ENCODE measurements at regions not wholly inside any gene's neighbourhood (a gene's known extent, or its start where the extent isn't known, plus 50 kb on each side); places are given as distances from the start of the nearest gene placed in this dataset.

DNA sequence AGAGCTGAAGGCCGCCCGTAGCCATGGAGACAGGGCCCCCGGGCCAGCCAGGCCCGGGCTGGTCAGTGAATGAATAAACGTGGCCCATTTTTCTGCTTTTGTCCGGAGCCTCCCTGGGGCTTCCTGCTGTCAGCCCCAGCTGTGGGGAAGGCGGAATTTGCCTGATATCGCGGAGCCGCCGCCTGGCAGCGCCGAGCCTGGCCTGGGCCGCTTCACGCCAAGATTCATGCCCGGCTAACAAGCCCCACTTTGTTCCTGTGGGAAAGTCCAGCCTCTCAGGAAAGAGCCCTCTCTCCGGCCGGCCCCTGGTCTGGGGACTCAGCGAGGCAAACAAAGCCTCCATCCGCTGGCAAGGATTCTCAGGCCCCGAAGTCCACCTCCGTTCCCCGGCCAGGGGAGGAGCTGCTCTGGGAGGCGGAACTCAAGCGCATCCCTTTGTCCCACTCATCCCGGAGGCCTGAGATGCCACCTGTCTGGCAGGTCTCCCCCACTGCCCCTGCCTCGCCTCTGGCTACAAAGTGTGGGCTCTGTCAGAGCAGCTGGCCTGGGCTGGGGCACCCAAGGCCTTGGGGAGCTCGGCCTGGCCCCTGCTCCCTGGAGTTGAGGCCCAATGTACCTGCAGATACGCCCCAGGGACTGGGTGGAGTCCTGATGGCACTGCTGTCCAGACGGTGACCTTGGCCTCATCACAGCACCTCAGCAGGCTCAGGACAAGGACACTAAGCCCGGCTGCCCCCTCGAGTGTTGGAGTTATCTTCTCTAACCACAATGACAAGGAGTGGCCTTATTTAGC lies 51.6 kb upstream of the SLC6A11 start:
- H3K27ac Mint-ChIP-seq, result no peak overlapping the region
- H3K9me3 Mint-ChIP-seq, result no peaks in the 10 kb centered on the region
- H3K4me1 Mint-ChIP-seq, result no peaks in the 10 kb centered on the region
- peaks cover 21% of the 10 kb centered on the region for H3K27me3 Mint-ChIP-seq
- H3K4me3 Mint-ChIP-seq, result no peak overlapping the region
- DNase-seq, result no peak
- ATAC-seq, result no peak
- H3K36me3 Mint-ChIP-seq (ENCODE audit: low read depth), result no peaks in the 10 kb centered on the region

DNA sequence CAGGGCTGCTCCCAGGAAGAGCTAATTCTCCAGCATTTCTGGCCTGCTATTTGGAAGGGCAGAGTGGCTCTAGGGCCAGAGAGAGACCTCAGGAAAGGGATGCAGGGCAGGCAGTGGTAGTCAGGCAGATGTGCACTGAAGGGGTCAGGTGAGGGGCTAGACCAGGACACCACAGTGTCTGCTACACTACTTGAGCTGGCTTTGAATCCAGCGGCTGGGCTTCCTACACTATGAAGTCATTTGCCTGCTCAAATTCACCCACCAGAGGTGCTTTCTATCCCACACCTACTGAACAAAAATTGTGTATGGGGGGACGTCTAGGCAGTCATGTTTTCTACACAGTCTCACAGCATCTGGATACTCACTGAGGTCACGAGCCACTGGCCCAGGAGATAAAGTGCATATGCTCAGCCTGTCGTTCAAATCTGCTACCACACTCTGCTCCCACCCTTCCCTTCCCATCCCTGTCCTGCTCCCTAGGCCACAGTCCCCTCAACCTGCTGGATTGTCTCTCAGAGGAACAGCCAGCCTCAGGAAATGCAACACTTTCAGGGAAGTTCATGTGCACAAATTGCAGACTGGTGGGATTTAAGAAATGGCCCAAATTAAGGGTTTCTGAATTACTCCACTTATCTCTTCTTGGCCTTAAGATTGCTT lies 49.9 kb upstream of the SLC6A11 start:
- Mint-ChIP-seq H3K4me1 (no peaks in the 10 kb centered on the region), H3K27me3 (peaks cover 8% of the 10 kb centered on the region), H3K4me3 (no peak overlapping the region), H3K9me3 (no peaks in the 10 kb centered on the region), H3K27ac (no peak overlapping the region), H3K36me3 (ENCODE audit: low read depth) (no peaks in the 10 kb centered on the region)
- ATAC-seq (no peak), DNase-seq (no peak)
